ENCODE measurements at regions not wholly inside any gene's neighbourhood (a gene's known extent, or its start where the extent isn't known, plus 50 kb on each side); places are given as distances from the start of the nearest gene placed in this dataset.

GRCh38 chr13:58949646-58950045 is 1214.1 kb downstream of the DIAPH3 start:
- DNase-seq (ENCODE audit: low read depth), result no peak
- H3K27me3 ChIP-seq (ENCODE audit: insufficient read depth, low read length), result no peaks in the 10 kb centered on the region

GRCh38 chr13:58950911-58951310 is 1212.8 kb downstream of the DIAPH3 start:
- FAIRE-seq, result no peak

More at GRCh38 chr13:58949646-58950045, 1214.1 kb downstream of the DIAPH3 start:
- H3K4me1 Mint-ChIP-seq (ENCODE audit: low read depth, unreplicated experiment), result peaks cover 16% of the 10 kb centered on the region
- H4K20me1 ChIP-seq (ENCODE audit: insufficient read depth, low read length), result no peaks in the 10 kb centered on the region
- no peak overlapping the region for H3K27ac ChIP-seq (ENCODE audit: low read depth, low read length)
- FAIRE-seq, result no peak
- H3K36me3 ChIP-seq (ENCODE audit: insufficient read depth, low read length), result no peaks in the 10 kb centered on the region
- peaks cover 3% of the 10 kb centered on the region for H3K9me3 ChIP-seq (ENCODE audit: insufficient read depth, low read depth, low read length)
- H3K4me3 ChIP-seq (ENCODE audit: insufficient read depth, low read depth, low read length), result no peak overlapping the region
- H3K4me1 ChIP-seq (ENCODE audit: insufficient read depth, low read length), result no peaks in the 10 kb centered on the region
- H3K9ac ChIP-seq (ENCODE audit: low read length), result no peak overlapping the region
- no peaks in the 10 kb centered on the region for H3K79me2 ChIP-seq (ENCODE audit: insufficient read depth, low read length)
- H3K27ac Mint-ChIP-seq (ENCODE audit: unreplicated experiment), result no peak overlapping the region
- H2AFZ ChIP-seq (ENCODE audit: low read depth, low read length), result no peak overlapping the region
- no peaks in the 10 kb centered on the region for H3K36me3 Mint-ChIP-seq (ENCODE audit: low read depth, unreplicated experiment)
- H3K4me2 ChIP-seq (ENCODE audit: low read length), result no peak overlapping the region
- TF ChIP-seq CTCF (IDR thresholded peaks at IDR 0.05; ENCODE audit: insufficient read depth, low read depth, low read length), result no peak
- no peak for TF ChIP-seq EZH2 (IDR thresholded peaks at IDR 0.05; ENCODE audit: insufficient read depth, low read length)
- H3K27me3 Mint-ChIP-seq (ENCODE audit: low read depth, unreplicated experiment), result no peaks in the 10 kb centered on the region
- H3K9me3 Mint-ChIP-seq (ENCODE audit: unreplicated experiment), result peaks cover 12% of the 10 kb centered on the region
- no peak overlapping the region for H3K4me3 Mint-ChIP-seq (ENCODE audit: unreplicated experiment)

More at GRCh38 chr13:58950911-58951310, 1212.8 kb downstream of the DIAPH3 start:
- Histone ChIP-seq H3K4me2 (ENCODE audit: low read length) (no peak overlapping the region), H3K9me3 (ENCODE audit: insufficient read depth, low read depth, low read length) (peaks cover 3% of the 10 kb centered on the region), H3K36me3 (ENCODE audit: insufficient read depth, low read length) (no peaks in the 10 kb centered on the region), H3K27me3 (ENCODE audit: insufficient read depth, low read length) (no peaks in the 10 kb centered on the region), H3K79me2 (ENCODE audit: insufficient read depth, low read length) (no peaks in the 10 kb centered on the region), H3K9ac (ENCODE audit: low read length) (no peak overlapping the region), H4K20me1 (ENCODE audit: insufficient read depth, low read length) (no peaks in the 10 kb centered on the region), H3K4me1 (ENCODE audit: insufficient read depth, low read length) (no peaks in the 10 kb centered on the region), H3K27ac (ENCODE audit: low read depth, low read length) (no peak overlapping the region), H3K4me3 (ENCODE audit: insufficient read depth, low read depth, low read length) (no peak overlapping the region), H2AFZ (ENCODE audit: low read depth, low read length) (no peak overlapping the region)
- Mint-ChIP-seq H3K36me3 (ENCODE audit: low read depth, unreplicated experiment) (no peaks in the 10 kb centered on the region), H3K9me3 (ENCODE audit: unreplicated experiment) (peaks cover 12% of the 10 kb centered on the region), H3K27ac (ENCODE audit: unreplicated experiment) (no peak overlapping the region), H3K4me3 (ENCODE audit: unreplicated experiment) (no peak overlapping the region), H3K4me1 (ENCODE audit: low read depth, unreplicated experiment) (peaks cover 14% of the 10 kb centered on the region), H3K27me3 (ENCODE audit: low read depth, unreplicated experiment) (no peaks in the 10 kb centered on the region)
- TF ChIP-seq CTCF (IDR thresholded peaks at IDR 0.05; ENCODE audit: insufficient read depth, low read depth, low read length) (no peak), EZH2 (IDR thresholded peaks at IDR 0.05; ENCODE audit: insufficient read depth, low read length) (no peak)
- DNase-seq (ENCODE audit: low read depth), result no peak
